Transverse colon (tissue), 3 donors: ENCODE measurements at regions not wholly inside any gene's neighbourhood (a gene's known extent, or its start where the extent isn't known, plus 50 kb on each side); places are given as distances from the start of the nearest gene placed in this dataset.

ENCODE experiments used
- CTCF ChIP-seq, 5 experiments: fragments of 200-600 bp in 3 of 5; fragments of 450-650 bp in 2 of 5; sonication (generic) in 3 of 5; IDR thresholded peaks; 1 replicate in 2 of 5; 2 replicates in 3 of 5; pipeline ENCODE4 v1.5.1; 2016 to 2017; ENCODE audit warnings: antibody characterized with exemption in 5 of 5, inconsistent platforms in 3 of 5, mild to moderate bottlenecking in 2 of 5, moderate library complexity in 1 of 5
- EP300 ChIP-seq: sonication (generic); formaldehyde crosslinking; IDR thresholded peaks from one replicate; pipeline ENCODE4 v1.6.1; 2017; ENCODE audit warnings: antibody characterized with exemption, low read depth
- POLR2A ChIP-seq: fragments of 450-650 bp; IDR thresholded peaks from one replicate; pipeline ENCODE4 v1.6.1; 2016; ENCODE audit warnings: antibody characterized with exemption, mild to moderate bottlenecking, moderate library complexity

- no peak for TF ChIP-seq EP300
- TF ChIP-seq CTCF (IDR thresholded peaks at IDR 0.05) = no peak
- TF ChIP-seq POLR2A = no peak
These were observed 326.5 kb downstream of the ZIC1 start for GRCh38 chr3:147735616-147736015.
